ENCODE measurements at regions not wholly inside any gene's neighbourhood (a gene's known extent, or its start where the extent isn't known, plus 50 kb on each side); places are given as distances from the start of the nearest gene placed in this dataset.

- DNase-seq = no peak
Measured at GRCh38 chr13:59588717-59589067, 575.0 kb downstream of the DIAPH3 start.

- DNase-seq = no peak
Measured at GRCh38 chr13:59601993-59602392, 561.7 kb downstream of the DIAPH3 start.

DNA sequence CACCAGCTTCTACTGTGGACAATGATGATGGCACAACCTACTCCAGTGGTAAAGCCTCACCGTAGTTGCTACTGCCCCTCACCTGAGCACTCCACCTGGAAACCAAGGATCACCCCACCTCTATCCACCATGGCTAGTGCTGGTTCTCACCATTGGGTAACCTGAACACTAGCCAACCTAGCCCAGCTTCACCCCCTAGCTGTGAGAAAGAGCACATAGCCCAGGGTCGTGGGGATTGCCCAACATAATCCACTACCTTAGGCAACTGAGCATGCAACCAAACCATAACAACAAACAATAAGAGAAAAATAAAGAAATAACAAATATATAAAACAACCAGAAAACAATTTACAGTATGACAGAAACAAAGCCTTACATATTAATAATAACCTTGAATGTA, 560.1 kb downstream of the DIAPH3 start:
- no peak for DNase-seq

DNA sequence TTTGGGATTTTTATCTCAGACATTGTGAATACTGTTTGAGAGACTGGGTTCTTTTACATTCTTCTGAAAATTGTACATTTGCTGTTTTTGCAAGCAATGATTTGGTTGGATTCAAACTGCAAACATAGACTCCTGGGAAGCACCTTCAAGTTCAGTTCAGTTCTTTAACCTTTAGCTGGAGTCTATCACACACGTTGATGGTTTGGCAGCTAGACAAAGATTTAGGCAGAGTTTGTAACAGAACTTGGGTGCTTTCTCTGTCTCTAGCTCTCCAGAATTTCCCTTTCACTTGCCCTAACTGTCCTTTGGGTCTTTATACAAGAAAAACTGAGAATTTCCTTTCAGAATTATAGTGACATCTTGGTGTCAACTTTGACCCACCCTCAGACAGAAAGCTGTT, 556.6 kb downstream of the DIAPH3 start:
- no peak for DNase-seq

GRCh38 chr13:59607780-59608233, 555.9 kb downstream of the DIAPH3 start:
- DNase-seq = no peak

GRCh38 chr13:59609421-59609820, 554.3 kb downstream of the DIAPH3 start:
- DNase-seq = no peak
